Osteoblast (primary cell): ENCODE measurements at regions not wholly inside any gene's neighbourhood (a gene's known extent, or its start where the extent isn't known, plus 50 kb on each side); places are given as distances from the start of the nearest gene placed in this dataset.

ENCODE experiments used
- DNase-seq: peaks from one replicate; pipeline ENCODE4 v3.0.0; 2011; ENCODE audit warnings: low spot score, mixed read lengths; ENCODE audit not compliant: insufficient read length; ENCODE audit errors: missing footprints
- H2AFZ ChIP-seq: 2 replicates; pipeline ENCODE4 v1.6.0; 2011; ENCODE audit warnings: mild to moderate bottlenecking, low read length
- H3K27ac ChIP-seq: 2 replicates; pipeline ENCODE4 v1.5.1; 2011; ENCODE audit warnings: mild to moderate bottlenecking, low read depth, low read length, moderate library complexity
- H3K27me3 ChIP-seq: 2 replicates; pipeline ENCODE4 v1.6.0; 2012; ENCODE audit warnings: mild to moderate bottlenecking, control low read depth, inconsistent platforms, low read length, moderate library complexity; ENCODE audit not compliant: insufficient read depth
- H3K36me3 ChIP-seq: 2 replicates; pipeline ENCODE4 v1.5.1; 2011; ENCODE audit warnings: mild to moderate bottlenecking, low read length, control low read depth, moderate library complexity; ENCODE audit not compliant: insufficient read depth
- H3K4me1 ChIP-seq: 2 replicates; pipeline ENCODE4 v1.5.1; 2011; ENCODE audit warnings: mild to moderate bottlenecking, low read length, control low read depth, moderate library complexity; ENCODE audit not compliant: insufficient read depth
- H3K4me2 ChIP-seq: 2 replicates; pipeline ENCODE4 v1.6.0; 2011; ENCODE audit warnings: mild to moderate bottlenecking, low read length; ENCODE audit not compliant: insufficient read depth
- H3K4me3 ChIP-seq: fragments of 200-600 bp; sonication (generic); 3 replicates; pipeline ENCODE4 v1.5.1; 2012; ENCODE audit warnings: mild to moderate bottlenecking, low read length, inconsistent platforms; ENCODE audit not compliant: insufficient read depth
- H3K79me2 ChIP-seq: 2 replicates; pipeline ENCODE4 v1.6.0; 2012; ENCODE audit warnings: mild to moderate bottlenecking, low read length, control low read depth, inconsistent platforms; ENCODE audit not compliant: insufficient read depth
- H3K9me3 ChIP-seq: 2 replicates; pipeline ENCODE4 v1.5.1; 2011; ENCODE audit warnings: low read depth, low read length, control low read depth
- H4K20me1 ChIP-seq: 2 replicates; pipeline ENCODE4 v1.6.0; 2012; ENCODE audit warnings: mild to moderate bottlenecking, low read length, control low read depth; ENCODE audit not compliant: insufficient read depth
- TF ChIP-seq, protein P1 (sequence below): IDR thresholded peaks from 2 replicates; pipeline ENCODE4 v1.5.1; 2011; ENCODE audit warnings: mild to moderate bottlenecking, low read depth, low read length, moderate library complexity; ENCODE audit errors: extremely low read depth

DNA sequence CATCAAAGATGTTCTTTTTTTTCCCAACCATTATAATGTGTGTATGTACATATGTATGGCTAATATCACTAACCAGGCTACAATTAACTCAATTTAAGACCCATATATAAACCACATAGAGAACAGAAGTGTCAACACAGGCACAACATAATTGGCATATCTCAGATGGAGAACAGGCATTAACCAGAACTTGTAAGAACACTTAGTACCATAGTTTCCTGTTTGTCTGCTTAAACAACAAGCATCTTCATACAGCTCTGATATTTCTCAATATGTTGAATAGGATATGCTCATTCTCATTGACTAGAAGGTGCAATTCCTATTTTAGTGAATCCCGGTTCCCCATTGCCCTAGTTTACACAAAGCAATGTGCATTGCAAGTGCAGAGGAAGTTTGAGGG lies 116.9 kb upstream of the EDNRB start:
- no peak for DNase-seq
- Histone ChIP-seq H3K27me3 (no peaks in the 10 kb centered on the region), H2AFZ (no peak overlapping the region), H3K4me2 (no peak overlapping the region), H3K4me1 (no peaks in the 10 kb centered on the region), H3K9me3 (no peaks in the 10 kb centered on the region), H3K27ac (no peak overlapping the region), H3K36me3 (no peaks in the 10 kb centered on the region), H3K4me3 (no peak overlapping the region), H4K20me1 (no peaks in the 10 kb centered on the region), H3K79me2 (no peaks in the 10 kb centered on the region)
- TF ChIP-seq, protein P1, sequence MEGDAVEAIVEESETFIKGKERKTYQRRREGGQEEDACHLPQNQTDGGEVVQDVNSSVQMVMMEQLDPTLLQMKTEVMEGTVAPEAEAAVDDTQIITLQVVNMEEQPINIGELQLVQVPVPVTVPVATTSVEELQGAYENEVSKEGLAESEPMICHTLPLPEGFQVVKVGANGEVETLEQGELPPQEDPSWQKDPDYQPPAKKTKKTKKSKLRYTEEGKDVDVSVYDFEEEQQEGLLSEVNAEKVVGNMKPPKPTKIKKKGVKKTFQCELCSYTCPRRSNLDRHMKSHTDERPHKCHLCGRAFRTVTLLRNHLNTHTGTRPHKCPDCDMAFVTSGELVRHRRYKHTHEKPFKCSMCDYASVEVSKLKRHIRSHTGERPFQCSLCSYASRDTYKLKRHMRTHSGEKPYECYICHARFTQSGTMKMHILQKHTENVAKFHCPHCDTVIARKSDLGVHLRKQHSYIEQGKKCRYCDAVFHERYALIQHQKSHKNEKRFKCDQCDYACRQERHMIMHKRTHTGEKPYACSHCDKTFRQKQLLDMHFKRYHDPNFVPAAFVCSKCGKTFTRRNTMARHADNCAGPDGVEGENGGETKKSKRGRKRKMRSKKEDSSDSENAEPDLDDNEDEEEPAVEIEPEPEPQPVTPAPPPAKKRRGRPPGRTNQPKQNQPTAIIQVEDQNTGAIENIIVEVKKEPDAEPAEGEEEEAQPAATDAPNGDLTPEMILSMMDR, result no peak

- H3K9me3 ChIP-seq, result no peaks in the 10 kb centered on the region
- no peak overlapping the region for H3K4me2 ChIP-seq
- DNase-seq, result no peak
- H3K27ac ChIP-seq, result no peak overlapping the region
- H3K36me3 ChIP-seq, result no peaks in the 10 kb centered on the region
- H3K27me3 ChIP-seq, result no peaks in the 10 kb centered on the region
- H3K79me2 ChIP-seq, result no peaks in the 10 kb centered on the region
- H3K4me3 ChIP-seq, result no peak overlapping the region
- H4K20me1 ChIP-seq, result no peaks in the 10 kb centered on the region
- H2AFZ ChIP-seq, result no peak overlapping the region
- TF ChIP-seq, protein P1, result no peak
- no peaks in the 10 kb centered on the region for H3K4me1 ChIP-seq
These were observed 114.9 kb upstream of the EDNRB start for GRCh38 chr13:78033509-78033908.

- DNase-seq, result no peak
- H2AFZ ChIP-seq, result no peak overlapping the region
- H3K27ac ChIP-seq, result no peak overlapping the region
These were observed 113.5 kb upstream of the EDNRB start for GRCh38 chr13:78032132-78032531.

DNA sequence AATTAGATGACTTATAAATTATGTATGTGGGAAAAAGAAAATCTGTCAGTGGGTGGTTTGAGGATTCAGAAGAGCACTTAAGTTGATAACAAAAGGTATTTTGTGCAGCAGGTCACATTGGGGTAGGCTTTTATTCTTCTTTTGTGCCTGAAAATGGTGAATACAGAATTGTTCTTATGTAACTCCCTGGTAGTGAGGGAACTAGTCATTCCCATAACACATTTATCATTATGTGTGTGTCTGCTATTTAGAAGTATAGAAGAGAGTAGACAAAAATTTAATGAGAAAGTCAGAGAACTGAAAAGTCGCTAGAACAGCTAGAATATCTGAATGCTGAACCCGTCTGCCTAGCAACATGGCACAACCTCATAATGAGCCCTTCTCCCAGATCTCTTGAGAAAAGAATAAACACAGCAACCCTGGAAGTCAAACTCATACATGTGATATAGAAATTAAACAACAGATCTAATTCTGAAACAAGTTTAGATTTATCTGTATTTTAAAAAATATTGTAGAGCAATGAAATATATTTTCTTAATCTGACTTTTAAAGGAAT lies 111.8 kb upstream of the EDNRB start:
- Histone ChIP-seq H2AFZ (no peak overlapping the region), H3K9me3 (no peaks in the 10 kb centered on the region), H3K4me1 (no peaks in the 10 kb centered on the region), H3K27ac (no peak overlapping the region), H3K79me2 (no peaks in the 10 kb centered on the region), H3K27me3 (no peaks in the 10 kb centered on the region), H4K20me1 (no peaks in the 10 kb centered on the region), H3K36me3 (no peaks in the 10 kb centered on the region), H3K4me3 (no peak overlapping the region), H3K4me2 (no peak overlapping the region)
- no peak for DNase-seq
- TF ChIP-seq, protein P1, result no peak

More at GRCh38 chr13:78032132-78032531, 113.5 kb upstream of the EDNRB start:
- Histone ChIP-seq H3K27me3 (no peaks in the 10 kb centered on the region), H3K36me3 (no peaks in the 10 kb centered on the region), H3K9me3 (no peaks in the 10 kb centered on the region), H3K79me2 (no peaks in the 10 kb centered on the region), H3K4me3 (no peak overlapping the region), H4K20me1 (no peaks in the 10 kb centered on the region), H3K4me2 (no peak overlapping the region), H3K4me1 (no peaks in the 10 kb centered on the region)
- TF ChIP-seq, protein P1, result no peak
